DND-41 (cell line): ENCODE measurements at regions not wholly inside any gene's neighbourhood (a gene's known extent, or its start where the extent isn't known, plus 50 kb on each side); places are given as distances from the start of the nearest gene placed in this dataset.

Experiments used
- ATAC-seq: fragments of 200-7000 bp; cut with Tn5 transposase; 3 replicates; pipeline ENCODE4 v1.9.1; 2021; ENCODE audit warnings: low read depth; ENCODE audit not compliant: insufficient read depth
- DNase-seq: peaks from one replicate; pipeline ENCODE4 v3.0.0-alpha.2; 2020
- H2AFZ ChIP-seq: 2 replicates; pipeline ENCODE4 v1.6.0; 2012; ENCODE audit warnings: low read depth, low read length
- H3K27ac ChIP-seq: 2 replicates; pipeline ENCODE4 v1.5.1; 2012; ENCODE audit warnings: low read length, inconsistent platforms
- H3K27me3 ChIP-seq: fragments of 200-600 bp; sonication (generic); 2 replicates; pipeline ENCODE4 v1.6.0; 2012; ENCODE audit warnings: low read length, mild to moderate bottlenecking, inconsistent platforms; ENCODE audit not compliant: insufficient read depth, poor library complexity
- H3K36me3 ChIP-seq: 2 replicates; pipeline ENCODE4 v1.5.1; 2012; ENCODE audit warnings: low read length, inconsistent platforms; ENCODE audit not compliant: insufficient read depth
- H3K4me1 ChIP-seq: 2 replicates; pipeline ENCODE4 v1.5.1; 2012; ENCODE audit warnings: mild to moderate bottlenecking, low read length; ENCODE audit not compliant: insufficient read depth
- H3K4me2 ChIP-seq: 2 replicates; pipeline ENCODE4 v1.6.0; 2012; ENCODE audit warnings: mild to moderate bottlenecking, moderate library complexity, low read length, inconsistent platforms; ENCODE audit not compliant: insufficient read depth
- H3K4me3 ChIP-seq, 2 experiments: fragments of 200-600 bp in 1 of 2; shearing (Covaris generic) in 1 of 2; 2 replicates each; pipeline ENCODE4 v1.5.1; 2012 to 2016; ENCODE audit warnings: inconsistent platforms in 2 of 2, low read length in 2 of 2, mild to moderate bottlenecking in 2 of 2, low read depth in 1 of 2, moderate library complexity in 1 of 2
- H3K79me2 ChIP-seq: 2 replicates; pipeline ENCODE4 v1.6.0; 2012; ENCODE audit warnings: low read length, inconsistent platforms; ENCODE audit not compliant: insufficient read depth
- H3K9ac ChIP-seq: 2 replicates; pipeline ENCODE4 v1.6.0; 2012; ENCODE audit warnings: low read depth, mild to moderate bottlenecking, inconsistent platforms, low read length, moderate library complexity
- H3K9me3 ChIP-seq: 2 replicates; pipeline ENCODE4 v1.5.1; 2012; ENCODE audit warnings: low read length, moderate library complexity, mild to moderate bottlenecking, inconsistent platforms; ENCODE audit not compliant: insufficient read depth, severe bottlenecking
- H4K20me1 ChIP-seq: 2 replicates; pipeline ENCODE4 v1.6.0; 2012; ENCODE audit warnings: low read length; ENCODE audit not compliant: insufficient read depth
- EZH2 ChIP-seq: IDR thresholded peaks from 3 replicates; pipeline ENCODE4 v1.6.1; 2012; ENCODE audit warnings: borderline replicate concordance, low read depth, mild to moderate bottlenecking, moderate library complexity, low read length, inconsistent platforms; ENCODE audit not compliant: severe bottlenecking
- TF ChIP-seq, protein P1 (sequence below): IDR thresholded peaks from 2 replicates; pipeline ENCODE4 v1.5.1; 2012; ENCODE audit warnings: borderline replicate concordance, low read length, moderate library complexity, mild to moderate bottlenecking; ENCODE audit not compliant: poor library complexity, severe bottlenecking; ENCODE audit errors: extremely low read depth

DNA sequence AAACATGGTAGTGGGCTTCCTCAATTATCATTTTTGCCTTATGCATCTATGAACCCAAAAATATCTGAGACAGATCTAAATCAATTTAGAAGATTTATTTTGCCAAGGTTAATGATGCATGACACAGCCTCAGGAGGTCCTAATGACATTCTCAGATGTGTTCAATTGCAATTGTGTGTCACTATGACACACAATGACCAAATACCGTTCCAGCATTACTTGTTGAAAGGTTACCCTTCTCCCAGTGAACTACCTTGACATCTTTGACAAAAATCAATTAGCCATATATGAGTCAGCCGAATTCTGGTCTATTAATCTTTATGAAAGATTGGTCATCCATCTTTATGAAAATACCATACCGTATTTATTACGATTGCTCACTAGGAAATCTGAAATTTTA lies 592.5 kb upstream of the GJE1 start:
- Histone ChIP-seq H3K9ac (no peak overlapping the region), H3K27me3 (no peaks in the 10 kb centered on the region), H3K27ac (no peak overlapping the region), H3K4me2 (no peak overlapping the region), H3K4me3 (no peak overlapping the region), H3K4me1 (peaks cover 11% of the 10 kb centered on the region), H2AFZ (no peak overlapping the region), H3K36me3 (no peaks in the 10 kb centered on the region), H3K9me3 (no peaks in the 10 kb centered on the region), H4K20me1 (no peaks in the 10 kb centered on the region), H3K79me2 (no peaks in the 10 kb centered on the region)
- no peak for ATAC-seq
- no peak for DNase-seq
- no peak for TF ChIP-seq EZH2
- TF ChIP-seq, protein P1, sequence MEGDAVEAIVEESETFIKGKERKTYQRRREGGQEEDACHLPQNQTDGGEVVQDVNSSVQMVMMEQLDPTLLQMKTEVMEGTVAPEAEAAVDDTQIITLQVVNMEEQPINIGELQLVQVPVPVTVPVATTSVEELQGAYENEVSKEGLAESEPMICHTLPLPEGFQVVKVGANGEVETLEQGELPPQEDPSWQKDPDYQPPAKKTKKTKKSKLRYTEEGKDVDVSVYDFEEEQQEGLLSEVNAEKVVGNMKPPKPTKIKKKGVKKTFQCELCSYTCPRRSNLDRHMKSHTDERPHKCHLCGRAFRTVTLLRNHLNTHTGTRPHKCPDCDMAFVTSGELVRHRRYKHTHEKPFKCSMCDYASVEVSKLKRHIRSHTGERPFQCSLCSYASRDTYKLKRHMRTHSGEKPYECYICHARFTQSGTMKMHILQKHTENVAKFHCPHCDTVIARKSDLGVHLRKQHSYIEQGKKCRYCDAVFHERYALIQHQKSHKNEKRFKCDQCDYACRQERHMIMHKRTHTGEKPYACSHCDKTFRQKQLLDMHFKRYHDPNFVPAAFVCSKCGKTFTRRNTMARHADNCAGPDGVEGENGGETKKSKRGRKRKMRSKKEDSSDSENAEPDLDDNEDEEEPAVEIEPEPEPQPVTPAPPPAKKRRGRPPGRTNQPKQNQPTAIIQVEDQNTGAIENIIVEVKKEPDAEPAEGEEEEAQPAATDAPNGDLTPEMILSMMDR = no peak

DNA sequence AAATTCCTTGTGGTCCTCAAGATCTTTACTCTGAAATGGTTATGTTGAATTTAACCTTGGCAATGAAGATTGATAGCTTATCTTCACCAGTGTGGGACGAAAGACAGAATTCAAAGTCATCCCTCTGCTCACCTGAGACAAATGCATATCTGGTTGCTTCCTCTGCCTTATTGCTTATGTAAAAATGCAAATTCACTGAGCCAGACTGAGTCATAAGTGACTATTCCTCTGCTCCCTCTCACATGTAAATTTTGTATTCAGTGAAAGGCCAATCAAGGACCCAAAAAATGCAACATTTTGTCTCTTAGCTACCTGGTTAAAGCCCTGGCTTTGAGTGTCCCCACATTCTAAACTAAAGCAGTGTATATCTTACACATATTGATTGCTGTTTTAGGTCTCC lies 593.1 kb upstream of the GJE1 start:
- no peak for TF ChIP-seq EZH2
- TF ChIP-seq, protein P1 = no peak
- no peak overlapping the region for H2AFZ ChIP-seq

DNA sequence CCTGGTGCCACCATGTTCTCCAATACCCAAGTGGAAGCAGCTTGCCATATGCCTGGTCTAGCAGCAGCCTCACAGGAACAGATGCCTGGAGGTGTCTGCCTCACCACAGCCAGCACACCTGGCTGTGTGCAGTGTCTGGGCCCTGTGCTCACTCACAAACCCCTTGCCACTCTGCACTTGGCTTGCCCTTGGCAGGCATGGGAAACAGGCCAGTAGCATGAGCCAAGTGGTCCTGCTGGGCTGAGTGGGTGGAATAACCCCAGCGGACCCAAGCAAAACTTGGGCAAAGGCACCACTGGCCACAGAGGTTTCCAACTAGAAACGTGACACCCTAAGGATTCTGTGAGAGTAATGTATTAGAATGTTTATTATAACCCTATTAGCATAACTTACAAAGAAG lies 600.5 kb upstream of the GJE1 start:
- H3K27me3 ChIP-seq = no peaks in the 10 kb centered on the region
- H3K9me3 ChIP-seq = peaks cover 10% of the 10 kb centered on the region
- no peak overlapping the region for H2AFZ ChIP-seq
- H3K4me2 ChIP-seq = no peak overlapping the region
- no peaks in the 10 kb centered on the region for H3K36me3 ChIP-seq
- H3K4me1 ChIP-seq = no peaks in the 10 kb centered on the region
- ATAC-seq (no peak), DNase-seq (no peak)
- no peaks in the 10 kb centered on the region for H3K79me2 ChIP-seq
- no peak overlapping the region for H3K4me3 ChIP-seq
- TF ChIP-seq, protein P1 = no peak
- TF ChIP-seq EZH2 = no peak
- H3K9ac ChIP-seq = no peak overlapping the region
- no peaks in the 10 kb centered on the region for H4K20me1 ChIP-seq
- no peak overlapping the region for H3K27ac ChIP-seq

More for the DNA sequence above, 593.1 kb upstream of the GJE1 start:
- H4K20me1 ChIP-seq = no peaks in the 10 kb centered on the region
- no peaks in the 10 kb centered on the region for H3K9me3 ChIP-seq
- no peaks in the 10 kb centered on the region for H3K79me2 ChIP-seq
- no peaks in the 10 kb centered on the region for H3K27me3 ChIP-seq
- DNase-seq = no peak
- no peak overlapping the region for H3K27ac ChIP-seq
- peaks cover 11% of the 10 kb centered on the region for H3K4me1 ChIP-seq
- H3K4me3 ChIP-seq = no peak overlapping the region
- H3K36me3 ChIP-seq = no peaks in the 10 kb centered on the region
- H3K4me2 ChIP-seq = no peak overlapping the region
- no peak overlapping the region for H3K9ac ChIP-seq
- no peak for ATAC-seq

DNA sequence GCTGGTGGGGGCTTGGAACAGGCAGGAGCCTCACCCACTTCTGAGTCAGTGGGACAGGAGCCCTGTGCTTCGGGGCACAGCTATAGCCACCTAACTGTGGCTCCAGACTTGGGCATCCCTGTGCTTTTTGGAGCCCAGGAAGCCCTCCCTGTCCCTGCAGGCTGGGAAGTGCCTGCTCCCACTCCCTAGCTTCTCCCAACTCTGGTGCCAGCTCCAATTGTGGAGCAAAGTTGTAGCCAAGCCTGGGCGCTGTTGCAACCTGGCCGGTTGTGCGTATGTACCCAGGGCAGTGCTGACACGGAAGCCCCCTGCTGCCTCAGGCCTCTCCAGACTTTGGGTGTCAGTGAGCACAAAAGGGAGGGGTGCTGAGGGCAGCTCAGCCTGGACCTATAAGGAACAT lies 601.7 kb upstream of the GJE1 start:
- Histone ChIP-seq H3K4me2 (no peak overlapping the region), H3K79me2 (no peaks in the 10 kb centered on the region), H4K20me1 (no peaks in the 10 kb centered on the region), H3K36me3 (no peaks in the 10 kb centered on the region), H3K9ac (no peak overlapping the region), H3K27ac (no peak overlapping the region), H3K4me1 (no peaks in the 10 kb centered on the region), H3K4me3 (no peak overlapping the region), H3K27me3 (no peaks in the 10 kb centered on the region), H2AFZ (no peak overlapping the region), H3K9me3 (peaks cover 10% of the 10 kb centered on the region)
- TF ChIP-seq EZH2 = no peak
- TF ChIP-seq, protein P1 = no peak
- no peak for ATAC-seq
- no peak for DNase-seq
